ENCODE measurements at regions not wholly inside any gene's neighbourhood (a gene's known extent, or its start where the extent isn't known, plus 50 kb on each side); places are given as distances from the start of the nearest gene placed in this dataset.

DNA sequence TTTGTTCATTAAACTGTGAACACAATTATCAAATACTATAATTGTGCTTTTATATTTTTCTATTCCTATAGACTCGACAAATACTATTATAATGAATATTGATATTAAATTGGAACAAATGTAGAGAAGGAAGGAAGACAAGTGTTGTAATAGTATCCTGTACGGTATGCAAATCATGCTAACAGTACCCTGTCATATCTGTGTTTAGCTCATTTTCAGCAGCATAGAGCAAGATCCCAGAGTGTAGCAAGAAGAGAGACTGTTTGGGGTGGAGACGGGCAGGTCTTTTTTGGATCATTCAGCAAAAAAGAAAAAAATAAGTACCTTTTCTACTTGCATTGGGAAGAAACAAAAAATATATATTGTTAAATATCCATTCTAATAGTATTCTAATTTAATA is 224.1 kb downstream of the TPRG1 start:
- Histone ChIP-seq H3K4me1 (ENCODE audit: control insufficient read depth, insufficient read depth, low read length) (peaks cover 28% of the 10 kb centered on the region), H3K9ac (ENCODE audit: control insufficient read depth, insufficient read depth, low read length) (no peak overlapping the region; the same call in 1 of the 2 replicates), H3K79me2 (ENCODE audit: control insufficient read depth, insufficient read depth, low read length) (no peaks in the 10 kb centered on the region), H3K36me3 (ENCODE audit: control insufficient read depth in 2 of 2, insufficient read depth in 2 of 2, low read length in 1 of 2) (no peaks in the 10 kb centered on the region), H3K9me3 (replicated peaks; ENCODE audit: control insufficient read depth, insufficient read depth, low read length) (peaks cover 3% of the 10 kb centered on the region; the same call in 2 of the 3 replicates), H3K4me3 (no peak overlapping the region), H3K27ac (ENCODE audit: control insufficient read depth, insufficient read depth) (peak overlapping the region; percentile 86; the same call in 1 of the 2 replicates), H4K20me1 (ENCODE audit: control insufficient read depth, insufficient read depth) (no peaks in the 10 kb centered on the region), H2AFZ (ENCODE audit: control insufficient read depth, low read depth, low read length) (no peak overlapping the region), H3K4me2 (ENCODE audit: control insufficient read depth, insufficient read depth) (peak overlapping the region; percentile 58; the same call in 1 of the 2 replicates), H3K27me3 (replicated peaks in 1 of 2; ENCODE audit: control insufficient read depth in 2 of 2, insufficient read depth in 2 of 2, low read length in 1 of 2) (no peaks in the 10 kb centered on the region)
- no TSS peak for BruUV-seq (replicated peaks)
- SMC1A ChIA-PET (ENCODE audit: uncharacterized antibody, unreplicated experiment): interaction anchor here (0.7 to 4.2 kb wide), 12 partner anchors 8 to 825 kb away, joined by 3 to 32 read pairs (median 3); partner anchors contain the start of gene TP63
- intact Hi-C loops (cut with micrococcal nuclease; ENCODE audit: unreplicated experiment): loop anchor here (5.0 kb wide), 1 partner anchor 166 kb away; no protein-coding TSS in a partner anchor
- WGBS (ENCODE audit: insufficient coverage, insufficient replicate concordance, low lambda C conversion rate, missing lambda C conversion rate): 16% methylated on average over 3 of the region's 3 CpGs
- ATAC-seq: no peak
- TF ChIP-seq GABPA (IDR thresholded peaks at IDR 0.05; ENCODE audit: low read depth) (no peak), SUZ12 (IDR thresholded peaks at IDR 0.05; ENCODE audit: unreplicated experiment) (no peak), RAD21 (IDR thresholded peaks at IDR 0.05; ENCODE audit: insufficient read depth, low read depth, low read length) (no peak), CBX5 (IDR thresholded peaks at IDR 0.05; ENCODE audit: low read depth) (no peak), NFYB (IDR thresholded peaks at IDR 0.05; ENCODE audit: insufficient read depth, low read depth, low read length) (no peak), KDM1A (IDR thresholded peaks at IDR 0.05; ENCODE audit: borderline replicate concordance) (no peak), YY1 (IDR thresholded peaks at IDR 0.05; ENCODE audit: low read depth, low read length) (no peak), NFYA (IDR thresholded peaks at IDR 0.05; ENCODE audit: borderline replicate concordance, low read depth, low read length) (no peak), ZBED1 (IDR thresholded peaks at IDR 0.05; ENCODE audit: borderline replicate concordance) (no peak), POLR2AphosphoS2 (IDR thresholded peaks at IDR 0.05; ENCODE audit: low read depth, low read length) (no peak)
- TF ChIP-seq, protein P1, sequence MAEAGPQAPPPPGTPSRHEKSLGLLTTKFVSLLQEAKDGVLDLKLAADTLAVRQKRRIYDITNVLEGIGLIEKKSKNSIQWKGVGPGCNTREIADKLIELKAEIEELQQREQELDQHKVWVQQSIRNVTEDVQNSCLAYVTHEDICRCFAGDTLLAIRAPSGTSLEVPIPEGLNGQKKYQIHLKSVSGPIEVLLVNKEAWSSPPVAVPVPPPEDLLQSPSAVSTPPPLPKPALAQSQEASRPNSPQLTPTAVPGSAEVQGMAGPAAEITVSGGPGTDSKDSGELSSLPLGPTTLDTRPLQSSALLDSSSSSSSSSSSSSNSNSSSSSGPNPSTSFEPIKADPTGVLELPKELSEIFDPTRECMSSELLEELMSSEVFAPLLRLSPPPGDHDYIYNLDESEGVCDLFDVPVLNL (IDR thresholded peaks at IDR 0.05; ENCODE audit: low read depth, low read length): no peak
- TF ChIP-seq, protein P2, sequence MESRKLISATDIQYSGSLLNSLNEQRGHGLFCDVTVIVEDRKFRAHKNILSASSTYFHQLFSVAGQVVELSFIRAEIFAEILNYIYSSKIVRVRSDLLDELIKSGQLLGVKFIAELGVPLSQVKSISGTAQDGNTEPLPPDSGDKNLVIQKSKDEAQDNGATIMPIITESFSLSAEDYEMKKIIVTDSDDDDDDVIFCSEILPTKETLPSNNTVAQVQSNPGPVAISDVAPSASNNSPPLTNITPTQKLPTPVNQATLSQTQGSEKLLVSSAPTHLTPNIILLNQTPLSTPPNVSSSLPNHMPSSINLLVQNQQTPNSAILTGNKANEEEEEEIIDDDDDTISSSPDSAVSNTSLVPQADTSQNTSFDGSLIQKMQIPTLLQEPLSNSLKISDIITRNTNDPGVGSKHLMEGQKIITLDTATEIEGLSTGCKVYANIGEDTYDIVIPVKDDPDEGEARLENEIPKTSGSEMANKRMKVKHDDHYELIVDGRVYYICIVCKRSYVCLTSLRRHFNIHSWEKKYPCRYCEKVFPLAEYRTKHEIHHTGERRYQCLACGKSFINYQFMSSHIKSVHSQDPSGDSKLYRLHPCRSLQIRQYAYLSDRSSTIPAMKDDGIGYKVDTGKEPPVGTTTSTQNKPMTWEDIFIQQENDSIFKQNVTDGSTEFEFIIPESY (IDR thresholded peaks at IDR 0.05): no peak
- TF ChIP-seq, protein P3, sequence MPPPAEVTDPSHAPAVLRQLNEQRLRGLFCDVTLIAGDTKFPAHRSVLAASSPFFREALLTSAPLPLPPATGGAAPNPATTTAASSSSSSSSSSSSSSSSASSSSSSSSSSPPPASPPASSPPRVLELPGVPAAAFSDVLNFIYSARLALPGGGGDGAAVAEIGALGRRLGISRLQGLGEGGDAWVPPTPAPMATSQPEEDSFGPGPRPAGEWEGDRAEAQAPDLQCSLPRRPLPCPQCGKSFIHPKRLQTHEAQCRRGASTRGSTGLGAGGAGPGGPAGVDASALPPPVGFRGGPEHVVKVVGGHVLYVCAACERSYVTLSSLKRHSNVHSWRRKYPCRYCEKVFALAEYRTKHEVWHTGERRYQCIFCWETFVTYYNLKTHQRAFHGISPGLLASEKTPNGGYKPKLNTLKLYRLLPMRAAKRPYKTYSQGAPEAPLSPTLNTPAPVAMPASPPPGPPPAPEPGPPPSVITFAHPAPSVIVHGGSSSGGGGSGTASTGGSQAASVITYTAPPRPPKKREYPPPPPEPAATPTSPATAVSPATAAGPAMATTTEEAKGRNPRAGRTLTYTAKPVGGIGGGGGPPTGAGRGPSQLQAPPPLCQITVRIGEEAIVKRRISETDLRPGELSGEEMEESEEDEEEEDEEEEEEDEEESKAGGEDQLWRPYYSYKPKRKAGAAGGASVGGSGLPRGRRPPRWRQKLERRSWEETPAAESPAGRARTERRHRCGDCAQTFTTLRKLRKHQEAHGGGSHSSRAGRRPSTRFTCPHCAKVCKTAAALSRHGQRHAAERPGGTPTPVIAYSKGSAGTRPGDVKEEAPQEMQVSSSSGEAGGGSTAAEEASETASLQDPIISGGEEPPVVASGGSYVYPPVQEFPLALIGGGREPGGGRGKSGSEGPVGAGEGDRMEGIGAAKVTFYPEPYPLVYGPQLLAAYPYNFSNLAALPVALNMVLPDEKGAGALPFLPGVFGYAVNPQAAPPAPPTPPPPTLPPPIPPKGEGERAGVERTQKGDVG (CRISPR knock-in tag; IDR thresholded peaks at IDR 0.05): no peak
- no peak for DNase-seq (ENCODE audit: low read depth, low spot score)
- CTCF ChIA-PET: interaction anchor here (0.8 to 1.3 kb wide), 2 partner anchors 57 to 122 kb away, joined by 3 read pairs; no protein-coding TSS in a partner anchor
- POLR2A ChIA-PET: no interaction called here
- RAD21 ChIA-PET (ENCODE audit: unreplicated experiment): interaction anchor here (0.6 to 3.5 kb wide), 4 partner anchors 24 to 234 kb away, joined by 3 to 10 read pairs (median 4); partner anchors contain the start of gene TP63
- in situ Hi-C loops (cut with MboI): no loop called here
- no peak for FAIRE-seq

All from GM12878 (cell line).